Midbrain (tissue), 1 donor: ENCODE measurements at regions not wholly inside any gene's neighbourhood (a gene's known extent, or its start where the extent isn't known, plus 50 kb on each side); places are given as distances from the start of the nearest gene placed in this dataset.
A peak's percentile ranks its signal among the peaks of the same experiment; 100 is the strongest.

ENCODE experiments used
- DNase-seq: peaks from one replicate; lab custom pipeline; 2025; lab: John Stamatoyannopoulos, UW

GRCh38 chr13:30126903-30127428 is 180.4 kb downstream of the KATNAL1 start:
- DNase-seq, result no peak

- DNase-seq, result no peak
These were observed 181.8 kb downstream of the KATNAL1 start for GRCh38 chr13:30125422-30126073.

- no peak for DNase-seq
These were observed 183.1 kb downstream of the KATNAL1 start for GRCh38 chr13:30124131-30124768.

GRCh38 chr13:30123575-30123974 is 183.8 kb downstream of the KATNAL1 start:
- no peak for DNase-seq

GRCh38 chr13:30121666-30122065 is 185.7 kb downstream of the KATNAL1 start:
- DNase-seq, result no peak

- no peak for DNase-seq
These were observed 186.1 kb downstream of the KATNAL1 start for GRCh38 chr13:30121244-30121643.

GRCh38 chr13:30120133-30120822 is 187.1 kb downstream of the KATNAL1 start:
- DNase-seq, result no peak

- no peak for DNase-seq
These were observed 187.9 kb downstream of the KATNAL1 start for GRCh38 chr13:30119476-30119875.

GRCh38 chr13:30116379-30116778 is 191.0 kb downstream of the KATNAL1 start:
- no peak for DNase-seq

- no peak for DNase-seq
These were observed 192.1 kb downstream of the KATNAL1 start for GRCh38 chr13:30115257-30115600.

GRCh38 chr13:30114571-30115256 is 192.6 kb downstream of the KATNAL1 start:
- DNase-seq, result peak; percentile 90

GRCh38 chr13:30113983-30114570 is 193.3 kb downstream of the KATNAL1 start:
- DNase-seq, result peak; percentile 19

- no peak for DNase-seq
These were observed 193.8 kb downstream of the KATNAL1 start for GRCh38 chr13:30113551-30113950.

- DNase-seq, result peak; percentile 85
These were observed 194.5 kb downstream of the KATNAL1 start for GRCh38 chr13:30112602-30113435.

GRCh38 chr13:30111810-30112209 is 195.5 kb downstream of the KATNAL1 start:
- no peak for DNase-seq

- DNase-seq, result no peak
These were observed 196.9 kb downstream of the KATNAL1 start for GRCh38 chr13:30110301-30111070.

GRCh38 chr13:30109471-30110135 is 197.7 kb downstream of the KATNAL1 start:
- DNase-seq, result no peak

GRCh38 chr13:30108913-30109237 is 198.5 kb downstream of the KATNAL1 start:
- DNase-seq, result no peak

GRCh38 chr13:30108216-30108912 is 199.0 kb downstream of the KATNAL1 start:
- no peak for DNase-seq
